ENCODE measurements at regions not wholly inside any gene's neighbourhood (a gene's known extent, or its start where the extent isn't known, plus 50 kb on each side); places are given as distances from the start of the nearest gene placed in this dataset.

DNA sequence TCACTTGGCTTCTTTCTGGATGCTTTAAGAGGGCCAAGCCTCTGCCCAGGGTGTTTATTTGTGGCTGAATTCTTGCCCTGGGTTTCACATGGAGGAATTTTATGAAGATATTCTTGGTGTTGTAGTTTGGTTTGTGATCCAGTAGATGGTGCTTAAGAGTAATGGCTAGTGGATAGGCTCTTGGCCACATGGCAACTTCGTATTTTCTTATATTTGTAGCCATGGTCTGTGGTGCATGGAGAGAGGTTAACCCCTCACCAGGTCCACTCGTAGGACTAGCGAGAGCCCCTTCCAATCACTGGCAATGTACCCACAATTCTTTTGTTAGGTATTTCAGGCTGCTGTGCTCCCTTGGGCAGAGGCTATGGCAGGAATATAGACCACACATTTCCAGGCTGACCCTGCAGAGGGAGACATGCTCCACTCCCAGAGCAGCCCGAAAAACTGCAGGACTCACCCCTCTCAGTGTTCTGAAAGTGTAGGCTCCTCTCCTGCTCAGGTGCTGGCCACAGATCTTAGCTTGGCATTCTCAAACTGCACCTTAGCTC, 582.1 kb upstream of the SETBP1 start:
- TF ChIP-seq CTCF (conservative IDR thresholded peaks at IDR 0.05 in 1 of 2, IDR thresholded peaks at IDR 0.05 in 1 of 2; ENCODE audit: extremely low read depth in 1 of 2, insufficient read depth in 1 of 2, low read depth in 1 of 2, low read length in 2 of 2) = peak; percentile 40 to 54
- TF ChIP-seq EZH2 (IDR thresholded peaks at IDR 0.05; ENCODE audit: borderline replicate concordance, low read length) = no peak

Measured in mammary epithelial cell (primary cell).